Naive B cell (primary cell): ENCODE measurements at regions not wholly inside any gene's neighbourhood (a gene's known extent, or its start where the extent isn't known, plus 50 kb on each side); places are given as distances from the start of the nearest gene placed in this dataset.
"Not testable (repeated sequence)": the region's sequence is repeated elsewhere in the genome, so short reads cannot be mapped to it uniquely, and the experiment has no call there.

ENCODE experiments used
- ATAC-seq, 2 donors: fragments of 150-1000 bp; cut with Tn5 transposase; 2 replicates each; pipeline ENCODE4 v1.10.0; 2021; ENCODE audit warnings: low read depth in 2 of 2, mild to moderate bottlenecking in 2 of 2, moderate library complexity in 2 of 2
- DNase-seq: peaks from one replicate; pipeline ENCODE4 v3.0.0; 2022
- H3K27ac Mint-ChIP-seq, 6 donors: one replicate each; pipeline ENCODE4 v1.8.0; 2020 to 2022; ENCODE audit warnings: mild to moderate bottlenecking in 6 of 6, mixed read lengths in 6 of 6, moderate library complexity in 5 of 6, inconsistent platforms in 2 of 6
- H3K27me3 Mint-ChIP-seq, 3 donors: one replicate each; pipeline ENCODE4 v1.8.0; 2021 to 2022; ENCODE audit warnings: mixed read lengths in 3 of 3, mild to moderate bottlenecking in 1 of 3
- H3K36me3 Mint-ChIP-seq, 2 donors: one replicate each; pipeline ENCODE4 v1.8.0; 2020 to 2022; ENCODE audit warnings: mixed read lengths in 2 of 2, inconsistent platforms in 1 of 2, mild to moderate bottlenecking in 1 of 2
- H3K4me1 Mint-ChIP-seq, 3 donors: one replicate each; pipeline ENCODE4 v1.8.0; 2020 to 2022; ENCODE audit warnings: mixed read lengths in 3 of 3, inconsistent platforms in 1 of 3, mild to moderate bottlenecking in 1 of 3, moderate library complexity in 1 of 3
- H3K4me3 Mint-ChIP-seq, 8 donors: one replicate each; pipeline ENCODE4 v1.8.0; 2020 to 2022; ENCODE audit warnings: mild to moderate bottlenecking in 8 of 8, mixed read lengths in 8 of 8, moderate library complexity in 8 of 8, inconsistent platforms in 2 of 8
- H3K9me3 Mint-ChIP-seq, 7 donors: one replicate each; pipeline ENCODE4 v1.8.0; 2020 to 2022; ENCODE audit warnings: mixed read lengths in 7 of 7, mild to moderate bottlenecking in 5 of 7, inconsistent platforms in 2 of 7, moderate library complexity in 1 of 7

- Mint-ChIP-seq H3K4me3 (no peak overlapping the region), H3K27me3 (peaks cover 0 to 26% (median 10%) of the 10 kb centered on the region in 3 donors), H3K36me3 (no peaks in the 10 kb centered on the region), H3K4me1 (no peaks in the 10 kb centered on the region), H3K27ac (no peak overlapping the region), H3K9me3 (no peaks in the 10 kb centered on the region)
- no peak for DNase-seq
- ATAC-seq, result no peak
Observed at GRCh38 chr5:36535859-36536615, 70.4 kb upstream of the SLC1A3 start.

GRCh38 chr5:36536616-36537005 lies 69.8 kb upstream of the SLC1A3 start:
- DNase-seq (no peak), ATAC-seq (no peak)
- no peaks in the 10 kb centered on the region for H3K4me1 Mint-ChIP-seq
- H3K4me3 Mint-ChIP-seq, result no peak overlapping the region
- H3K9me3 Mint-ChIP-seq, result no peaks in the 10 kb centered on the region
- H3K27me3 Mint-ChIP-seq, result peaks cover 0 to 20% (median 5%) of the 10 kb centered on the region in 3 donors
- H3K27ac Mint-ChIP-seq, result no peak overlapping the region
- no peaks in the 10 kb centered on the region for H3K36me3 Mint-ChIP-seq

- H3K27me3 Mint-ChIP-seq, result peaks cover 0 to 10% (median 5%) of the 10 kb centered on the region in 3 donors
- no peaks in the 10 kb centered on the region for H3K9me3 Mint-ChIP-seq
- no peak for ATAC-seq
- DNase-seq, result no peak
- H3K4me1 Mint-ChIP-seq, result no peaks in the 10 kb centered on the region
- no peak overlapping the region for H3K4me3 Mint-ChIP-seq
- no peak overlapping the region for H3K27ac Mint-ChIP-seq
- H3K36me3 Mint-ChIP-seq, result no peaks in the 10 kb centered on the region
Observed at GRCh38 chr5:36537724-36538123, 68.7 kb upstream of the SLC1A3 start.

- no peak overlapping the region for H3K27ac Mint-ChIP-seq
- ATAC-seq, result no peak
- H3K9me3 Mint-ChIP-seq, result peaks cover 0 to 19% (median 7%) of the 10 kb centered on the region in 7 donors
- H3K4me3 Mint-ChIP-seq, result no peak overlapping the region
- peaks cover 0 to 6% (median 0%) of the 10 kb centered on the region in 3 donors for H3K27me3 Mint-ChIP-seq
- H3K36me3 Mint-ChIP-seq, result no peaks in the 10 kb centered on the region
- H3K4me1 Mint-ChIP-seq, result no peaks in the 10 kb centered on the region
- DNase-seq, result no peak
Observed at GRCh38 chr5:36552651-36553393, 53.6 kb upstream of the SLC1A3 start.

- H3K4me1 Mint-ChIP-seq, H3K36me3 Mint-ChIP-seq, H3K27ac Mint-ChIP-seq, ATAC-seq, H3K27me3 Mint-ChIP-seq, DNase-seq: not testable (repeated sequence)
- H3K9me3 Mint-ChIP-seq, result peaks cover 0 to 19% (median 7%) of the 10 kb centered on the region in 7 donors
- peak overlapping the region in 1 of 8 donors; percentile 47 for H3K4me3 Mint-ChIP-seq
Observed at GRCh38 chr5:36555035-36555434, 51.4 kb upstream of the SLC1A3 start.
